Small intestine (tissue), 7 donors: ENCODE measurements at regions not wholly inside any gene's neighbourhood (a gene's known extent, or its start where the extent isn't known, plus 50 kb on each side); places are given as distances from the start of the nearest gene placed in this dataset.

Source experiments
- DNase-seq, 2 donors: peaks; one replicate each; pipeline versions ENCODE4 v3.0.0 to v3.0.0-alpha.2; 2013
- FAIRE-seq: peaks from 2 replicates; lab custom pipeline; 2012; peaks lifted over from hg19 to GRCh38; lab: Jason Lieb, UNC
- H3K27ac ChIP-seq, 3 donors: one replicate each; pipeline ENCODE4 v1.5.1; 2013; ENCODE audit warnings: low read length in 2 of 3, mild to moderate bottlenecking in 2 of 3, control low read depth in 1 of 3, inconsistent platforms in 1 of 3, low read depth in 1 of 3, moderate library complexity in 1 of 3
- H3K27me3 ChIP-seq, 3 donors: one replicate each; pipeline ENCODE4 v1.6.1; 2013; ENCODE audit warnings: low read length in 3 of 3, inconsistent platforms in 1 of 3; ENCODE audit not compliant: control insufficient read depth in 3 of 3, insufficient read depth in 3 of 3
- H3K36me3 ChIP-seq, 3 donors: one replicate each; pipeline ENCODE4 v1.6.1; 2013; ENCODE audit warnings: low read length in 3 of 3, inconsistent platforms in 1 of 3, low read depth in 1 of 3, mild to moderate bottlenecking in 1 of 3, moderate library complexity in 1 of 3; ENCODE audit not compliant: control insufficient read depth in 3 of 3, insufficient read depth in 2 of 3
- H3K4me1 ChIP-seq, 3 donors: one replicate each; pipeline ENCODE4 v1.6.1; 2013; ENCODE audit warnings: low read length in 2 of 3, inconsistent platforms in 1 of 3, low read depth in 1 of 3, mild to moderate bottlenecking in 1 of 3, moderate library complexity in 1 of 3; ENCODE audit not compliant: control insufficient read depth in 3 of 3, insufficient read depth in 2 of 3
- H3K4me3 ChIP-seq, 3 donors: one replicate each; pipeline ENCODE4 v1.5.1; 2013; ENCODE audit warnings: low read length in 3 of 3, control low read depth in 1 of 3, inconsistent platforms in 1 of 3, low read depth in 1 of 3, mild to moderate bottlenecking in 1 of 3, moderate library complexity in 1 of 3
- H3K9me3 ChIP-seq, 2 donors: one replicate each; pipeline ENCODE4 v1.6.1; 2013; ENCODE audit warnings: low read depth in 1 of 2, low read length in 1 of 2; ENCODE audit not compliant: control insufficient read depth in 2 of 2, insufficient read depth in 1 of 2
- WGBS, 3 donors: extraction: QIAGEN DNeasy Blood & Tissue Kit; methylation state at CpG; one replicate each; pipeline ENCODE4 v1.1.7; 2013; 5-methylcytosine and 5-hydroxymethylcytosine counted together
- donor health status: healthy with polysubstance abuse.
- donor health status: control.
- donor health status: control.
- donor health status: Bipolar disorder and iron deficiency.
- donor health status: healthy.

DNA sequence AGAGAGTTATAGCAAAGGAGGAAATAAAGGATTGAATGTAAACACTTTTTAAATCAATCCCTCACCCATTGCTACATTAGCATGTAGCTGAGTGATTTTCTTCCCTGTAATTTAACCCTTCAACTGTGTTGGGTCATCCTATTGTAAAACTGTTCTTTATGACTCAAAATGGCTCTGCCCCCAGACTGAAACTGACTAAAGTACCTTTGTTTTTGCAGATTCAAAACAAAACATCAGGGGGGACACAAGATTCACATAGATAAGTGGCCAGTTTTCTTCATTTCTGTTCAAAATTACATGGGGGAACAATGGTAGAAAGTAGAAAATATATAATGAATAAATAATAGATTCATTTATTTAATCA lies 268.4 kb downstream of the IGSF11 start:
- no peak overlapping the region for H3K27ac ChIP-seq

DNA sequence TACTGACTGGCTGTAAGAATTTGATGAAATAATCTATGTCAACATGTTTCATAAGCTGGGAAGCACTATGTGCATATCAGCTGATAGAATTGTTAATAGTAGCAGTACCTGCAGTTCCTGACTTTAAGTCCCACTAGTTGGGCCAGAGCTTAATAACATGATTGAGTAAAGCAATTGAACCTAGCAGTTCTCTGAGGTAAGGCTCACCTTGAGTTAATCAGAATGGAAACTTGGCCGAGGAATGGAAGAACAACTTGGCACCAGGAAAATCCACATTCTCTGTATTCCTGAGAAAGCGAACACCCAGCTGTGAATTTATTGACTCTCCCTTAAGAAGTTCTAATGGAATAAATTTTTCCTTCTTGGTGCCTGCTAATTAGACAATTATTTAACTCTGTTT lies 262.6 kb downstream of the IGSF11 start:
- Histone ChIP-seq H3K9me3 (no peaks in the 10 kb centered on the region), H3K4me1 (no peaks in the 10 kb centered on the region), H3K36me3 (no peaks in the 10 kb centered on the region), H3K27ac (no peak overlapping the region), H3K4me3 (no peak overlapping the region), H3K27me3 (no peaks in the 10 kb centered on the region)
- DNase-seq, result no peak
- WGBS, 3 donors, result 61 to 79% (median 67%) methylated on average over 2 of the region's 2 CpGs
- FAIRE-seq, result no peak

More for the DNA sequence above, 268.4 kb downstream of the IGSF11 start:
- no peaks in the 10 kb centered on the region for H3K36me3 ChIP-seq
- FAIRE-seq, result no peak
- no peaks in the 10 kb centered on the region for H3K27me3 ChIP-seq
- no peak for DNase-seq
- no peaks in the 10 kb centered on the region for H3K4me1 ChIP-seq
- no peak overlapping the region for H3K4me3 ChIP-seq
- no peaks in the 10 kb centered on the region for H3K9me3 ChIP-seq

DNA sequence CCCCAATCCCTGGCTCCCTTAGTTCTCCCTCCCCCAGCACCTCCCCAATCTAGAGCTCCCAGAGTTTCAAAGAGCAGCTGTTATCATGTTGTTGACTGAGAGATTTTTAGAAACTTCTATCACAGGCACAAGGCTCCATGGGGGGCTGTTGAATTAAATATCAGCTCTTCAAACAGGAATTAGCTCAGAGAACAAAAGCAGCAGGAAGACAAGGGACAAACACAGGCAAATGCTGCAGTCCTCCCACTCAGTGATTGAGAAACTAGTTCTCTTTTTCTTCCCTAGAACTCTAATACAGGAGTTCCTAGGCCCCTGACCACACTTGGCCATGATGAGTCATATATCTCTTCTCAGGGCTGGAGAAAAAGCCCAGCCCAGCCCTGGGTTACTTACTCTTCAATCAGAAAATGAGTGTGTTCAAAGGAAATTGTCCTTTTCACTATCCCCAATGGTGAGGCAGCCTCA lies 262.1 kb downstream of the IGSF11 start:
- no peak for FAIRE-seq
- no peak overlapping the region for H3K27ac ChIP-seq
- H3K9me3 ChIP-seq, result no peaks in the 10 kb centered on the region
- DNase-seq, result no peak
- H3K4me1 ChIP-seq, result no peaks in the 10 kb centered on the region
- no peak overlapping the region for H3K4me3 ChIP-seq
- H3K27me3 ChIP-seq, result no peaks in the 10 kb centered on the region
- H3K36me3 ChIP-seq, result no peaks in the 10 kb centered on the region

DNA sequence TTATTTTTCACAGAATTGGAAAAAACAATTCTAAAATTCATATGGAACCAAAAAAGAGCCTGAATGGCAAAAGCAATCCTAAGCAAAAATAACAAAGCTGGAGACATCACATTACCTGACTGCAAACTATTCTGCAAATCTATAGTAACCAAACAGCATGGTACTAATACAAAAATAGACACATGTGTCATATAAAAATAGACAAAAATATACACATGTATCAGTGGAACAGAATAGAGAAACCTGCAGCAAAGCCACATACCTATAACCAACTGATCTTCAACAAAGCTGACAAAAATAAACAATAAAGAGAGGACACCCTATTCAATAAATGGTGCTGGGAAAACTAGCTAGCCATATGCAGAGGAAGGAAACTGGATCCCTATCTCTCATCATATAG lies 259.6 kb downstream of the IGSF11 start:
- Histone ChIP-seq H3K4me3 (no peak overlapping the region), H3K27ac (no peak overlapping the region), H3K27me3 (no peaks in the 10 kb centered on the region), H3K36me3 (no peaks in the 10 kb centered on the region), H3K4me1 (no peaks in the 10 kb centered on the region), H3K9me3 (no peaks in the 10 kb centered on the region)
- FAIRE-seq (no peak), DNase-seq (no peak)

- no peak for FAIRE-seq
- Histone ChIP-seq H3K36me3 (no peaks in the 10 kb centered on the region), H3K4me3 (no peak overlapping the region)
Measured at GRCh38 chr3:118778201-118778600, 256.4 kb downstream of the IGSF11 start.

DNA sequence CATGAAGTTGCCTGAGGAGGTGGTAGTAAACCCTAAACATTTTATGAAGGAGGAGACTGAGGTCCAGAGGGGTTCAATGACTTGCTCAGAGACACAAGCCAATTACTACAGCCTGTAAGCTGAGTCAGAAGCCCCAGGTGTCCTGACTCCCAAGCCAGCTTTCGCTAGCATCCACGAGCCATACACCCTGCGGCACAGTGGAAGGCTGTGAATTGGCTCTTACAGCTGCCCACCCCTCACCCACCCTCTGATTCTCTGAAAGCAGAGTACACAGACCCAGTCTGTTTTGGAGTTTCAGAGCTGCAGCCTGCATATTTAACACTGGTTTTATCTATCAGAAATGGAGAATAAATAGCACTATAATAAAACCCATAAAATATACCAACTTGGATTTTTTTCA lies 253.4 kb downstream of the IGSF11 start:
- H3K27me3 ChIP-seq, result no peaks in the 10 kb centered on the region
- no peak overlapping the region for H3K27ac ChIP-seq
- no peaks in the 10 kb centered on the region for H3K4me1 ChIP-seq
- H3K36me3 ChIP-seq, result no peaks in the 10 kb centered on the region
- no peak overlapping the region for H3K4me3 ChIP-seq
- FAIRE-seq, result no peak
- WGBS, 3 donors, result 74 to 83% (median 83%) methylated on average over 3 of the region's 3 CpGs
- DNase-seq, result no peak
- no peaks in the 10 kb centered on the region for H3K9me3 ChIP-seq

More at GRCh38 chr3:118778201-118778600, 256.4 kb downstream of the IGSF11 start:
- 58 to 73% (median 60%) methylated on average over 4 of the region's 4 CpGs for WGBS, 3 donors
- Histone ChIP-seq H3K27ac (no peak overlapping the region), H3K27me3 (no peaks in the 10 kb centered on the region), H3K9me3 (no peaks in the 10 kb centered on the region), H3K4me1 (no peaks in the 10 kb centered on the region)
- no peak for DNase-seq

DNA sequence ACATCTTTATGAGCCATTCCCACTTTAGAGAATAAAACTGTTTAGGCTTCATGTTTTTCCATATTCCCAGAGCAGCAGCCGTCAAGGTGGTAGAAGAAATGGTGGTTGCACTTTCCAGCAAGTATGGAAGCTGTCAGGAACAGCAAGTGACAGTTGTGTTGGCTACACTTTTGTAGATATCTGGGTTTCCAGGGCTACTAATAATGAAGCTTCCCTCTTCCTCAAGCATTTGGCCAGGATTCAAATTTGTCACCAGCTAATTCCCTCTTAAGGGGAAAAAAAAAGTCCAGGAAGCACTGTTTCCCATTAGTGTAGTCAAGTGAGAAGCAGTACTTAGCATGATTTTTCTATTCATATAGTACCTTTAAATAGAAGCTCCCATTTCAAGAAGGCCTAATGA lies 252.8 kb downstream of the IGSF11 start:
- no peak overlapping the region for H3K27ac ChIP-seq
- no peaks in the 10 kb centered on the region for H3K4me1 ChIP-seq
- H3K27me3 ChIP-seq, result no peaks in the 10 kb centered on the region
- no peaks in the 10 kb centered on the region for H3K36me3 ChIP-seq
- H3K4me3 ChIP-seq, result no peak overlapping the region
- no peak for FAIRE-seq
- H3K9me3 ChIP-seq, result no peaks in the 10 kb centered on the region
- DNase-seq, result no peak
- WGBS, 3 donors, result 58 to 78% (median 67%) methylated on average over 1 of the region's 1 CpG

DNA sequence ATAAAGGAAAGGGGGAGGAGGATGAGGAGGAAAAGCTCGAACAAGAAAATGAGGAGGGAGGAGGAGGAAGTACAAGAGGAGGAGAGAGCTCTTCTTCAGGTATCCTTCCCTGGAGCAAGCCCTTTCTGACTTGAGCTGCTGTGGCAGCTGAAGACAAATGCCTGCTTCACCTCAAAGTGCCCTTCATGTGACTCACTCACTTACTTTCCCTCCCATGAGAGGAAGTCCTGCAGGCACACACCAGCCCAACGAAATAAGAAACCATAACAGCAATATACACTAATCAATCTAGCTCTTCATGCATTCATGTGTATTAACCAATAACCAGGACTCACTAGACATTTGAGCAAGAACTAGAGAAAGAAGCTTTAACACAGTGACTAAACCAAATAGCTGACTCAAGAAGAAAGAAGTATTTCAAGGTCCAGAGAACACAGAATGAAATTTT lies 251.9 kb downstream of the IGSF11 start:
- H3K27me3 ChIP-seq, result no peaks in the 10 kb centered on the region
- H3K9me3 ChIP-seq, result no peaks in the 10 kb centered on the region
- H3K27ac ChIP-seq, result no peak overlapping the region
- no peaks in the 10 kb centered on the region for H3K4me1 ChIP-seq
- DNase-seq (no peak), FAIRE-seq (no peak)
- no peaks in the 10 kb centered on the region for H3K36me3 ChIP-seq
- H3K4me3 ChIP-seq, result no peak overlapping the region
- WGBS, 3 donors, result 18 to 34% (median 18%) methylated on average over 2 of the region's 2 CpGs

- no peaks in the 10 kb centered on the region for H3K36me3 ChIP-seq
- no peak for FAIRE-seq
- H3K27me3 ChIP-seq, result no peaks in the 10 kb centered on the region
- no peak overlapping the region for H3K4me3 ChIP-seq
- no peaks in the 10 kb centered on the region for H3K9me3 ChIP-seq
- no peak overlapping the region for H3K27ac ChIP-seq
- no peak for DNase-seq
- H3K4me1 ChIP-seq, result no peaks in the 10 kb centered on the region
Measured at GRCh38 chr3:118785415-118785814, 249.2 kb downstream of the IGSF11 start.
